HK-2 (cell line): ENCODE measurements at regions not wholly inside any gene's neighbourhood (a gene's known extent, or its start where the extent isn't known, plus 50 kb on each side); places are given as distances from the start of the nearest gene placed in this dataset.
"Not testable (repeated sequence)": the region's sequence is repeated elsewhere in the genome, so short reads cannot be mapped to it uniquely, and the experiment has no call there.

Experiments
- DNase-seq: peaks from one replicate; pipeline ENCODE4 v3.0.0-alpha.2; 2018; ENCODE audit not compliant: unreplicated experiment

DNA sequence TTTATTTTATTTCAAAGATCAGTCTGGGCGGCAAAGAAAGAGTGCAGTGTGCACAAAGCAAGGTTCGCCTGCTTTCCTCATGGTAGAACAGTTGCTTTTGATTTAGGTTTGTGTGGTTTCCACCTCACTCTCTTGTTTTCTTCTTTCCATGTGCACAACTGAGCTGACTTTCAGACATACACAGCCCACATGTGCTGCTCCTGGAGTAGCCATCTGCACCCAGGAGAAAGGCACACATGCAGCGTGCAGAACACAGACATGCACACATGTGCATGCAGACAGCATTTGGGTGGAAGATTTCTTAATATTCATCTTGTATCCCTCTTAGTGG is 302.1 kb downstream of the FZD1 start:
- DNase-seq = no peak

- DNase-seq = no peak
Observed at GRCh38 chr7:91567081-91568012, 303.1 kb downstream of the FZD1 start.

DNA sequence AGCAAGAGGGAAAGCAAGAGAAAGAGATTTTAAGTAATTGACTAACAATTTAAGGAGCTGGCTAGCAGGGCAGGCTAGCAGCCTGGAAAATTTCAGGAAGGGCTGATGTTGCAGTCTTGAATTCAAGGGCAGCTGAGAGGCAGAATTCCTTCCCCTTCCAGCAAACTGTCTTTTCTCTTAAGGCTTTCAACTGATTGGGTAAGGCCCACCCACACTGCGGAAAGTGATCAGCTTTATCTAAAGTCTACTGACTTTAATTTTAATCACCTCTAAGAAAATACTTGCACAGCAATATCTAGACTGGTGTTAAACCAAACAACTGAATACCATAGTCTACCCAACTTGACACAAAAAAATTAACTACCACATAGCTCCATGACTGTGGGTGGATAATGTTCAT is 303.9 kb downstream of the FZD1 start:
- no peak for DNase-seq

- no peak for DNase-seq
Observed at GRCh38 chr7:91569728-91570457, 305.7 kb downstream of the FZD1 start.

GRCh38 chr7:91570560-91570959 is 306.3 kb downstream of the FZD1 start:
- DNase-seq = no peak

DNA sequence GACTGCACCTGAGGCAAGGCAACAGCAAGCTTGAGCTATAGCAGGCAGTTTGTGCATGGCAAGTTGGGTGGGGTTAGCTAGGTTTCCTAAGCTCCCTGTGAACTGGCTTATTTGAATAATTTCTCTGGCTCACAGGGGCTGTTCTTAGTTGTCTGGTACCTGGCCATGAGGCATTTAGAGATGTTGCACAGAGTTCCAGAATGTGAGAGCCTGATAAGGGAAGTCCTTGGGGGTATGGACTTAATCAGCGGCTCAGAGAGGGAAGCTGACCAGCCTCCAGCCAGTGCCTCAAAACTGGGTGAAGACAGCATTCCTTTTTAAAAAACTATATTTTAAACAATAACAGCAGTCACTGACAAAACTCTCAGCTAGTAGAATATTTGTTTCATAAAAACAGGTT is 307.4 kb downstream of the FZD1 start:
- no peak for DNase-seq

DNA sequence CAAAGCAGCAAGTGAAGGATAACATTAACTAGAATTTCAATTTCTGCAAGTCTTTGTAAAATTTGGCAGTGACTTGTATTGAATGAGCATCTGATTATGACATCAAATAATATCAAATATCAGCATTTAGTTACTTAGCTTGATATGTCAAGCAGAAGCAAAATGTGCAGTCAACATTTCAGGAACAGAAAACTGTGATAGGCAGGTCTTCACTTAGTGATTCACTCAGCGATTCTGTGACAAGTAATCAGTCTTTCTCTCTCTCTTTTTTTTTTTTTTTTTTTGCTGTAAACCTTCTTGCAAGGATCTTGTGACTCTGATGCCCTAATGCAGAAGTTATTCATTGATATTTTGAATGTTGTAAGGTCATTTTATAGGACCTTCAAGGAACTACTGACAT is 307.1 kb downstream of the MTERF1 start:
- no peak for DNase-seq

- not testable (repeated sequence) for DNase-seq
Observed at GRCh38 chr7:91576459-91576858, 304.0 kb downstream of the MTERF1 start.

- DNase-seq = no peak
Observed at GRCh38 chr7:91579837-91580236, 300.7 kb downstream of the MTERF1 start.

DNA sequence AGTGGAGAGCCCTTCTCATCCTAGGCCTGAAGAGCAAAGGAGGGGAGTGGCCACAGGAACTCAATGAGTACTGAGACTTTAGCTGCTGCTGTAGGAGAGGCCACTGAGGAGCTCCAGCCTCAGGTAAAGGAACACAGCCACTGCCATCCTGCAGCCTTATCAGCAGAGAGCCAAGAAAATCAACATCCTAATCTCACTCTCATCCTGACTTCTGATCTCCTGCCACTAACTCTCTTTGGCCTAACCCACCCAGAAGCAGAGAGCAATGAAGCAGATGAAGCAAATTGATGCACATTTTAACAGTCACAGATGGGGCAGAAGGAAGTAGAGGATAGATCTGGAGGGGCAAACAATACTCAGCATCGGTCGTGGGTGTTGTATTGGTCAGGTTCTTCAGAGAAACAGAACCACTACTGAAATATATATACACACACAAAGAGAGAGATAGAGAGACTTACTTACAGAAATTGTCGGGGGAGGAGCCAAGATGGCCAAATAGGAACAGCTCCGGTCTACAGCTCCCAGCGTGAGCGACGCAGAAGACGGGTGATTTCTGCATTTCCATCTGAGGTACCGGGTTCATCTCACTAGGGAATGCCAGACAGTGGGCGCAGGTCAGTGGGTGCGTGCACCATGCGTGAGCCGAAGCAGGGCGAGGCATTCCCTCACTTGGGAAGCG is 297.6 kb downstream of the MTERF1 start:
- no peak for DNase-seq

DNA sequence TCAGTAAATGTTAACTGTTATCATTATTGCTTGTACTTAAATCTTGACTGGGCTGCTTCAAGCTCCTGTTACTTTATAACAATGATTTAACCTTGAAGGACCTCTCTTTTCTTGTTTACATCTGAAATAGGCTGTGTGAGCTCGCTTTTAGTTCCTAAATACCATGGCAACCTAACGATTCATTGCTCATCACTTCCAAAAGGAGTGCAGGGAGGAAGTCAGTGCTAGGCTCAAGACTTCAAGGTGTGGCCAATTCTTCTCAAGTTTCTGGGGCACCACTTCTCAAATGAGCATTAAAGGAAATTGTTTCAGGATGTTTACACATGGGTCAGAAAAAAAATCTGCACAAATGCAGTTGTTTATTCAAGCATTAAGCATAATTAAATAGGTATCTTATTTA is 284.2 kb downstream of the MTERF1 start:
- DNase-seq = no peak

DNA sequence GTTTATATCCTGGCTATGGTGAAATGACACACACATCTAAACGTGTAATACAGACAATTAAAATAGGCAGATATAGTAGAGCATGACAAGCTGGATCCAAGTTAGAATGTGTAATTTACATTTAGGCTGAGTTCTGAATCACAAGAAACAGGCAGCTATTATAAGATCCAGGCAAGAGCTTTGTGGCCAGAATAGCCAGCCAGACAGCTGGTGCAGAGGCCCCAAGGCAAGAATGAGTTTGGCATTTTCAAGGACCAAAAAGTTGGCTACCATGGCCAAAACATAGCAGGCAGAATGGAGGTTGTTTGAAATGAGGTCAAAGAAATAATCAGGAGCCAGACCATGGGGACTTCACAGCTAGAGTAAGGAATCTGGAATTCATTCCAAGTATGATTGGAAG is 281.7 kb downstream of the MTERF1 start:
- no peak for DNase-seq

- DNase-seq = no peak
Observed at GRCh38 chr7:91600112-91600511, 280.4 kb downstream of the MTERF1 start.

- DNase-seq = no peak
Observed at GRCh38 chr7:91603707-91604106, 276.8 kb downstream of the MTERF1 start.

GRCh38 chr7:91608606-91609005 is 271.9 kb downstream of the MTERF1 start:
- no peak for DNase-seq

DNA sequence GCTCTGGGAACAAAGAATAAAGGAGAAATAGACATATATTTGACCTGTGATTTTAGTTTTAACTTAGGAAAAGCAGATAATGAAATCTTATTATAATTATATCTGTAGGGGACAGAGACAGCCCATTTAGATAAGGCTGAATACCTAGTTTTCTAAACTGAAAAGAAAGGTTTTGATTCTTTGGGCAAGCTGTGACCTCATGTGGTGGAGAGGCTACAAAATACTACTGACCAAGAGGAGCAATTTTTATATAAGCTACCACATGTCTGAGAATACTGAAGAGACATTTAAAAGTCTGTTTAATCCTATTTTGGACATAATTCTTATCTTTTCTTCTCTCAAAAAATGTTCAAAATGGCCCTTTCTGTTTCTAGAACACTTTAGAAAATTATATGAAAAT is 271.0 kb downstream of the MTERF1 start:
- DNase-seq = no peak

GRCh38 chr7:91614431-91614830 is 266.1 kb downstream of the MTERF1 start:
- no peak for DNase-seq

DNA sequence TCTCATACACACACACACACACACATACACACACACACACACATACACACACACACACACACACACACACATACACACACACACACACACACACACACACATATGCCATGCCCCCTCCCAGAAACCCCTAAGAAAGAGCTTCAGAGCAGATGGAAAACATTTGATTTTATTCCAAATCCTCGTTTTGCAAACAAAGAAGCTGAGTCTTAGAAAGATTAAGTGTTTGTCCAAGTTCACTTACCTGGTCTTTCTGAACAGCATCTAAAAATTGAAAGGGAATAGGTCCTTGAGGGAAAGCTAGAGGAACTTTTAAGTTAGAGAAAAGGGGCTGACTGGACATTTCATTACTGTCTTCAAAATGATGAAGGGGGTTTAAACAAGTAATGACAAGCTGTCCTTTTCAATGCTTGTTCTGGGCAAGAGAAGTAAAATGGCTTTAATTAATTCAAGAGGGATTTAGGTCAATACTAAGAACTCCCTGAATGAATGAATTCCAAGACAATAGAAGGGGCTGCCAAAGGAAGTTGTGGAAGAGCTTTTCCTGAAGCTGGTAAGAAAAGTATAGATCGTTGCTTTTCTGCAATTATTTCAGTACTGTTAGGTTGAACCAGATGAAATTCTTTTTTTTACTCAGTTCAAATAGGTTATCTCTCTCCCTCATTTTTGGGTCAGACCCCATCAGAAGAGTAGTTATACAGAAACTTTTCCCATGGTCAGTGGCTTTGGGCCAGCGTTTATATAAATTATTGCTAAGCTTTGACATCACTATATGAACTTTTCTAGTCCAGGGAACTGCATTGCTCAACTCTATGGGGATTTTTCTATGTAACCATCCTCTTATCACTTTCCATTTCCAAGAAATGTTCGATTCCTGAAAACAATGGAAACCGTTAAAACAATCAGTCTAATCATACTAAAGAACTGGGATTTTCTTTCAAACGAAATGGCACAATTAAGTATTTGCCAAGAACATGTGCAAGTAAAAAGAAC is 261.4 kb downstream of the MTERF1 start:
- no peak for DNase-seq

GRCh38 chr7:91620827-91621226 is 259.7 kb downstream of the MTERF1 start:
- DNase-seq = no peak

- not testable (repeated sequence) for DNase-seq
Observed at GRCh38 chr7:91627324-91627723, 253.2 kb downstream of the MTERF1 start.

GRCh38 chr7:91628742-91629141 is 251.8 kb downstream of the MTERF1 start:
- no peak for DNase-seq
